GM19351 (cell line): ENCODE measurements at regions not wholly inside any gene's neighbourhood (a gene's known extent, or its start where the extent isn't known, plus 50 kb on each side); places are given as distances from the start of the nearest gene placed in this dataset.

ENCODE experiments used
- ATAC-seq: cut with Tn5 transposase; IDR thresholded peaks from one replicate; pipeline ENCODE4 v1.9.1; 2021; ENCODE audit warnings: mild to moderate bottlenecking, moderate library complexity; ENCODE audit not compliant: unreplicated experiment

DNA sequence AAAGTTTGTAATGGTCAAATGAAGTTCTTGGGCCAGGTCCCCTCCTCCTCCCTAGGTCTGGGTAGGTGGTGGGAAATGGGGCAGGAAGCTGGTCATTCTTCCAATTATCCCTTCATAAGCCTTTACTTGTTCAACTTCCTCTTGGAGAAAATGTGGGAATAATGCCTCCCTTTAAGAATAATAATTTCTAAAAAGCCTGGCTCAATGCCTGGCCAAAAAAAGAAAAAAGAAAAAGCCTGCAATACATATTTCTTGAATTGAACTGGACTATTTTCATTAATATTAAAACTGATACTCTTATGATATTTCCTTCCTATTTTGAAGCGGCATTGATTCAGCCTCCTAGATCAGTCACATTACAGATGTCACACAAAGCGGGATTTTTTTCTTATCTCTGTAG lies 600.9 kb downstream of the CCDC171 start:
- no peak for ATAC-seq

DNA sequence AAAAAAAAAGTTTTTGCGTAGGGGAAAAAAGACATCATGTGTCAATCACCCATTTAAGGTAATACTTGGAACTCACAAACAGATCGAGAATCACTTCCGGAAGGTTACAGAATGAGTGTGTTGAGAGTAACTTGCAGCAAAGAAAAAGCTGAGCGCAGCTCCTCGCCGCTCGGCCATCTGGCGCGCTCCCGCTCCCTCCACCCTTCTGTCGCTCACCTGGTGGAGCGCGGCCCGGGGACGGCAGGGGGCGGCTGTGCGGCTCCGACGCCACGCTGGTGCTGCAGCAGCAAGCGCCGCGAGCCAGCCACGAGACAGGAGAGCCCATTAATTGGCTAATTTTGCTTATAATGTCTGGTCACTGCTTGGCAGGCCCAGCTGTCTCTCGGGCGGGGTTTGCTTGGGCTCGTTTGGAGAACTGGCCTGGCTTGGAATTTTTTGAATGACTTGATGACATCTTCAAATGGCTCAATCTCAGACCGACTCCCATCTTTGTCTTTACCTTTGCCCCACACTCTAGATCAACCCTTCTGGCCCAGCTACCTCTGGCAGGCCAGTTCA lies 601.8 kb downstream of the CCDC171 start:
- peak; percentile 75 for ATAC-seq

DNA sequence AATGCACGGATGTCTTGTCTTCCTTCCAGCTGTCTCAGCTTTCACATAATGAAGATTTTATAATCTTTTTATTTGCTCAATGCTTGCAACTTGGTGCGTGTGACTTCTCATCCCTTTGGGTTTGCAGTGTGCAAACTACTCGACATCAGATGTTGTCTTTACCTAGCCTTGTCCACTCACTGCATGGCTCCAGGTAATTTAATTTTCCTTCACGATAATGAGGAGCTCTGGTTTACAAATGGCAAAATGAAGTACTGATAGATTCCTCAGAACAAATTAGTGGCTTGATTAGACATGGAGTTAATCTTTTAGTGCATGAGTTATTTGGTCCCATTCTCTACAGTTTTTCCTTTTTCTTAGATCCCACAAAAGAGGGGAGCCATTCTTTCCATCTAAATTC lies 603.0 kb downstream of the CCDC171 start:
- ATAC-seq = no peak

DNA sequence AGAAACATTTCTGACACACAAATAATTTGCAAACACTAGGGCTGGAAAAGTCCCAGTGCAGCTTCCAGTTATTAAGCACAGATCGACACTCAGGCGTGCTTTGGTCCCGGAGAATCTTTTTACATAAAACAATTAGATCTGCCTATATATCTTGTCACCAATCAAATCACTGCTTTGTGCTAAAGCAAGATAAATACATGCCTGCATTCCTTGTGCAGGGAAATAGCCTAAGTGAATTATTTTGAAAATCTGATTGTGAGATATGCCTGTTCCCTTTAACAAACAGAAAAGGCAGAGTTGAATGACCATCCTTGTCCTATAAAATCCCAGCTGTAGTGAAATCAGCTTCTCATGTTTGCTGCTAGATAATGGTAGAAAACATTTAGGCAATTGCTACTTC lies 604.4 kb downstream of the CCDC171 start:
- ATAC-seq = no peak

DNA sequence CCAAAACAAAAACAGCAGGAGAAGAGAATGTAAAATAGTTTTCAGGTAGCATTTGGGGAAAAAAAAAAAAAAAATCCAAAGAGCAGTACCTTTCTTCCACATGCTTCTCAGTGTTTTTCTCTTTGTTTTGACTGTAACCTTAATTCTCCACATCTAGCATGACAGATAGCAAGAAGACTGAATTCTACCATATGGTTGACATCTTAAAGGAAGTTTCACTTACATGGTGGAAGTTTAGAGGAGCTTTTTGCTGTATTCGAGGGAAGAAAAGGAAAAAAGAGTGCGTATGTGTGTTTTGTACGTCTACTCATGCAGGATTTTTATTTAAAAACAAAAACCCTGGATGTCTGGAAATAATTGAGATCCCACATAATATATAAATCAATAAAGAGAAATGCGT lies 604.8 kb downstream of the CCDC171 start:
- ATAC-seq = no peak

DNA sequence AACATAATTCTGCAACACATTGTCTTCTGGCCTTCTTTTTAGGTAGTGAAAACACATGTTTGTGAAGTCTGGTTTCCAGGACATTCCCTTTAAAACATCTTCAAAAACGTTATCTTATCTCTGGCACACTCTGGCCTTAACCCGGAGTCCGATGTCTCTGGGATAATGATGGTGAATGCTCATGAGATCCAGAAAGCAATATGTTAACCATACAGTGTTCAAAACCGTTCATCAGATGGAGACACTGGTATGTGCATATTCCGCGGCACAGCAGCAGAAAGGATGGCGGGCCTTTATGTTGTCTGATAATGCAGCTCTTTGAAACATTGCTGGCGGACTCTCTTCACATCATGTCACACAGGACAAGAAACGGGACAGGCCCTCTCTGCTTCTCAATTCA lies 605.2 kb downstream of the CCDC171 start:
- no peak for ATAC-seq

DNA sequence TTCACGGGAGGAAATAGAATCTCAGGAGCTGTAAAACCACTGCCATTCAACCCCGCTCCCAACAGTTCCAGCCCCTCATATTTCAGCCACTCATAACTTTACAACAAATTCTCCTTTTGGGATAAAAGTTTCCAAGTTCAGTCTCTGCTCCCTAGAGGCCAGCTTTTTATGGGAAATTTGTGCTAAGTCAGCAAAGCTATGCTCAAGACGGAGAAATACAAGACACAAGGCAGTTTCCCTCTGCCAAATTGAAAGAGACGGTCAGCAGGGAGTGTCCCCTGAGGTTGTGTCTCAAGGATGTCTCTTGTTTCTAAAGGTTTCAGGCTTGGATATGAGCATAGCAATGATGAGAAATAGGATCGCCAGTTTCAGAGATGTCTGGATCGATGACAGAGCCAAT lies 608.6 kb downstream of the CCDC171 start:
- no peak for ATAC-seq

DNA sequence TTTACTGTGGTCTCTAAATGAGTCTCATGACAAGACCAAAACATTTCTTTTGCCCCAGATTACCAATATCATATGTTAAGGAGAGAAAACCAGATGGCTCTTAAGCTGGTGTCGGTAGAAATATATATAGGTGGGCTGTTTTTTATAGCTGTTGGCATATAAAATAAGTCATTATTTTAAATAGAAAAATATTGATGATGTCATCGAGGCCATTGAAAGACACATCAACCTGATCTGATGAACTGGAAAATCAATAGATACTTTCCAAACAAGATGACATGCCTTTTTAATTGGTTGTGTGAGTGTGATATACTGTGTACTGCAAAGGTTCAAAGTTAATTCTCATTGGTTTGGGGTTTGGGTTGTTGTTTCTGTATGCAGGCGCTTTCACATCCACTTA lies 617.3 kb downstream of the CCDC171 start:
- no peak for ATAC-seq

DNA sequence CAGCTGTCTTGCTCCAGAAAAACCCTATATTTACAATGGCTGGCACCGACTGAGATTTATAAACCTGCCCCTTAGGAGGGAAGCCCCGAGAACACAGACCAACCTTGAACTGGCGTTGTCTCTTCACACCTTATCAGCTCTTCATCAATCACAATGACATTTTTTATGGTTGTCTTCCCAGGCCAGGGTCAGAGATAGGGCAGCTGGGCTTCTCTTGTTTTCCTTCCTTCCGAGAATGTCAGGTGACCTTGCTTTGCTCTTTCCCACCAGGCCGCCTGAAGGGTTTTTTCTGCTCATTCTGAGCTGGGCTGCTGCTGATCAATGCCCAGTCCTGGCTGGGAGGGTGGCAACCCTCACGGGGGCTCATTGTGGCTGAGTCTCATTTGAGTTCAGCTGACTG lies 619.1 kb downstream of the CCDC171 start:
- no peak for ATAC-seq

DNA sequence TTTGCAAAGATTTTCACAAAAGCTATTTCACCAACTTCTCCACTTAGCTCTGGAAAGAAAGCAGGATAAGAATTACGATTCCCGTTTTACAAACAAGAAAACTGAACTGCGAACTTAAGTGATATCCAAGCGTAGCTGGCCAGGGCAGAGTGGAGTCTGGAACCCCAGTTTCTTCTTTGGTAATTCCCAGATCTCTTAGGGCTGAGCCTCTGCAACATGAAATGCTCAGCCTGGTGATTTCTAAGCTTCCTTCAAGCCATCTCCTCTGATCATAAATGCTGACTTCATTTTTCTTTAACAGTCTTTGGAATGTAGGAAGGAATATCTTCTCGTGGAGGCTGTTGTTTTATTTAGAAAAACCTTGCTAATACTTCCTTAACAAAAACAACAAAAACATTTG lies 620.0 kb downstream of the CCDC171 start:
- no peak for ATAC-seq

DNA sequence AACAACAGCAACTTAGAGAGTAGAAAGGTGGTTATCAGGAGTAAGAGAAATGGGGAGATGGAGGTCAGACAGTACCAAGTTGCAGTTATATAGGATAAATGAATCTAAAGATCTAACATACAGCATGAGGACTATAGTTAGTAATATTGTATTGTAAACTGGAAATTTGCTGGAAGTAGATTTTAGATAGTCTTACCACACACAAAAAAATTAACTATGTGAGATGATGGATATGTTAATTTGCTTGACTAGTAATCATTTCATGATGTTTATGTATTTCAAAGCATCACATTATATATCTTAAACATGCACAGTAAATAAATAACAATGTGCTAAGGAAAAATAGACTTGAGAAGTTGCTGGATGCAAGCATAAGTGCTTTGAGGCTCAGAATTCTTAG lies 622.1 kb downstream of the CCDC171 start:
- ATAC-seq = no peak

DNA sequence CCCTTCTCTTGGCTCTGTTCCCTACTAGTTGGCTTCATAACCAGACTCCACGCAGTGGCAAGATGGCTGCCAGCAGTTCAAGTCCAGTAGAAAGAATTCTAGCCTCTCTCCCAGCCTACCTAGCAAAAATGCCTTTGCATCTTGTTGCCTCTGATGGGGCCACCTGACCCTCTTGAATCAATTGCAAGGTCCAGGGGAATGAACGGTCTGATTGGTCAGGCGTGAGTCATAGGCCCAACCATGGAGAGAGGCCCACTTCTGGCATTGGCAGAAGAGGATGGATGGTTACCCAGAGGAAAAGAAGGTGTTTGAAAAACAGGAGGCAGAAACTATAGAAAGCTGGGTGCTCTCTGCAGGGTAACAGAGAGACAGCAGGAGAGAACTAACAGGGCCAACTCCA lies 622.6 kb downstream of the CCDC171 start:
- ATAC-seq = no peak

DNA sequence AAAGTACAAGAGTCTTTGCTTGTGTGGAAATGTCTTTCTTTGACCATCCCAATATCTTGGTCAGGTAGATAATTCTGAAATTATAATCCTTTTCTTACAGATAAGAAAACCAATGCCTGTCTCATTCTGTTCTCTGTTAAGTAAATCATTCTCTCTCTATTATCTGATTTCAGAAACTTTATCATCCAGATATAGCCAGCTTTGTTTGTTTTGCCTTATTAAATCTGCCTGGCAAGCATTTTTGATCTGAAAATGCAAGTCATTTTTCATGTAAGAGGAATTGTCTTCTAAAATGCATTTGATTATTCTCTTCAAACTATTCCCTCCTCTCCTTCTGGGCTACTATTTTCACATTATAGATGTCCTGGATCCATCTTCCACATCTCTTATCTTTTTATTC lies 625.5 kb downstream of the CCDC171 start:
- ATAC-seq = no peak

DNA sequence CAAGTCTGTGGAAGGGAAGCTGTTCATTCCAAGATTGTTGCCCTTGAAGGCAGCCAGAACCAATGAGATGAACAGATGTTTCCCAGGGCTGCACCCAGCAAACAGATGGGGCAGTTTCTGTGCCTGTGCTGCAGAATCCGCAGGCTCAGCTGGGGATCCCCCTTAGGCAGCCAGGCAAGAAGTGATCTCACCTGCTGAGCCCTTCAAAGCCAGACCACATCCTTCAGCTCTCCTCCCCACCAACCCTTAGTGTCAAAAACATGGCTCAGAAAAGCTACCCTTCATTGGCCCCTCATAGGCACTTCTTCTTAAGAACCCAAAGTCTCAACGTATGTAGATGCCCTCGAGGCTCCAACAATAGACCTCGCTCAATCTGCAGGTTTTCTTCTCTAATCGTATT lies 626.7 kb downstream of the CCDC171 start:
- ATAC-seq = no peak

DNA sequence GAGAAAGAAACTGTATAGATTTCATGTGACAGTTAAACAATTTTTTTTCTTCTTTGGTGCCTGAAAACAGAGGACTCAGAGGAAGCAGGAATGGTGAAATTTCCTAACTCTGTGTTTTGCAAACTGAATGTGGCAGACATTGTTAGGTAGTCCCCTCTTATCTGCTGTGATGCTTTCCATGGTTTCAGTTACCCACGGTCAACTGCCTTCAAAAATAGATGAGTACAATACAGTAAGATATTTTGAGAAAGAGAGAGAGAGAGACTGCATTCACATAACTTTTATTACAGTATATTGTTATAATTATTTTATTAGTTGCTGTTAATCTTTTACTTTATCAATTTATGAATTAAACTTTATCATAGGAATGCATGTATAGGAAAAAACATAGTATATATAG lies 627.2 kb downstream of the CCDC171 start:
- ATAC-seq = no peak

DNA sequence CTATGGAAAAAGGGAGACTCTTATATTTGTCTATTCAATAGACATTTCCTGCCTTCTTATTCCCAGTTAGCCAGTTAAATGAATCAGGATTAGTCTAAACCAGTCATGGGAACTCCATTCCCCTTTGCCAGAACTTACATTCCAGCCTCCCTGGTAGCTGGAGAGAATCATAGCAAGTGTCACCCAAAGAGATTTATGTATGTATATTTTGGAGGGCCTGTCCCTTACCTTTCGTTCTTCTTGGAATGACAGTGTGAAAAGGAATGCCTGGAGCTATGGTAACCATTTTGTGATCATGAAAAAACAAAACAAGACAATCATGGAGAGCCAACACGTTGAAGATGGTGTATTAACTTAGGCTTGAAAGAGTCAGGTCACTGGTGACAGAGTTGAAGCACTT lies 627.7 kb downstream of the CCDC171 start:
- ATAC-seq = no peak

DNA sequence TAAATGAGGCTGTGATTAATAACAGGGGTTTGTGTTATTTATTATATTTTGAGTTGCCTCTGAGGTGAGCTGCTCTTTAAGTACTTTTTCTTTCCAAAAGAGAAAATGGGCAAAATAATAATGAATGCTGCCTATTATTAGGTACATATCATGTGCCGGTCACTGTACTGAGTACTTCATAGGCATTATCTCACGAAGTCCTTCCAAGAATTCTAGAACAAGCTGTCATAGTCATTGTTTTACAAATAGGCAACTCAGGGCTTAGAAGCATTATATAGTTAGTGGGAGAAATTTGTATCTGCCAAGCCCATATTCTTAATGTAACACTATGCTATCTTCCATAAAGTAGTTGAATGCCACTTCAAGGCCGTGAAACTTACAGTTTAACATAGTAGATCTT lies 628.7 kb downstream of the CCDC171 start:
- ATAC-seq = no peak

DNA sequence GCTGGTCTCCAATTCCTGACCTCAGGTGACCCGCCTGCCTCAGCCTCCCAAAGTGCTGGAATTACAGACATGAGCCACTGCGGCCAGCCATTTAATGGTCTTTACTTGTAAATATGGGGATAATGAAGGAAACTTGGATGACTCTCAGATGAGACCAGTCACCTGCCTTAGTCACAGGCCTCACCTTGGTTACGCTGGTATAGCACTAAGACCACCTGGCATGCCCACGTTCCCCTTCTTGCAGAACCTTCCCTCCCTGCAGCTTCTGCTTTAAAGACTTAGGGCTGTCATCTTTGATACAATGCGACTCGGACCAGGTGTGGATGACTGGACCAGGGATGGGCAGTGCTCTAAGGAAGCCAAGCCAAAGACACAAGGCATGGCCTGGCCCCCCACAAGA lies 629.9 kb downstream of the CCDC171 start:
- ATAC-seq = no peak

DNA sequence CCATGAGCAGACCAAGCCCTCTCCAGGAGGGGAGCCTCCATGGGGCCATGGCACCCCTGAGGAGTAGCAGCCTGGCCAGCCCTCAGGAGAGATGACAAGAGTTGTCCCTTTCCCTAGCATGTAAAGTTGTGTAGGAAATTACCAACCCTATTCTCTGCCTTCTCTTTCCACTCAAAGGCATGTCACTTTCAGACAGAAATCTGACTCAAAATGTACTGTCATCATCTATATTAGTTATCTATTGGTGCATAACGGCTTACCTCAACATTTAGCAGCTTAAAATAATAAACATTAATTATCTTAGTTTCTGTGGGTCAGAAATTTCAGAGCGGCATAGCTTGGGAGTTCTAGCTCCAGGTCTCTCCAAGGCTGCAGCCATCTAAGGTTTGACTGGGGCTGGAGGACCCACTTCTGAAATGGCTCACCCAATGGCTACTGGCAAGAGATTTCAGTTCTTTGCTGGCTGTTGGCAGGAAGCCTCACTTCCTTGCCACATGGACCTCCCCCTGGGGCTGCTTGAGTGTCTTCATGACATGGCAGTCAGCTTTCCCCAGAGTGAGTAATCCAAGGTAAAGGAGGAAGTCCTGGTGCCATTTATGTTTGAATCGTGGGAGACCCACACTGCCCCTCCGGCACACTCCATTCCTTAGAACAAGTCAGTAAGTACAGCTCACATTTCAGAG lies 632.3 kb downstream of the CCDC171 start:
- no peak for ATAC-seq

DNA sequence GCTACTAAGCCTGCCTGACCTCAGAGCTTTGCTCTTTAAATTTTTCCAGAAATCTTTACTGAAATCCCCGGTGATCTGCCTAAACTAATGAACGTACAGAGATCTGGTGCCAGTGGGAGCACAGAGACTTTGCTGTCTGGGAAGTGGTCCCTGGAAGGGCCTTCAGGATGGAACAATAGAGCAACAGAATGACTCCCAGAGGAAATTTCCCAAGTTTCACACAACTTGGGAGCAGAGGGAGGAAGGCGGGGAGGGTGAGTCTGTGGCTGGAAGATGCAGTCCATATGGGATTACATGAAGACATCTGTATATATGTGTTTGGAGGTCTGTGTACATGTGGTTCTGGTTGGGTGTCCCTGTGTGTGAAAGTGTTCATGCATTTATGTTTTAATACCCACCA lies 638.3 kb downstream of the CCDC171 start:
- ATAC-seq = no peak

DNA sequence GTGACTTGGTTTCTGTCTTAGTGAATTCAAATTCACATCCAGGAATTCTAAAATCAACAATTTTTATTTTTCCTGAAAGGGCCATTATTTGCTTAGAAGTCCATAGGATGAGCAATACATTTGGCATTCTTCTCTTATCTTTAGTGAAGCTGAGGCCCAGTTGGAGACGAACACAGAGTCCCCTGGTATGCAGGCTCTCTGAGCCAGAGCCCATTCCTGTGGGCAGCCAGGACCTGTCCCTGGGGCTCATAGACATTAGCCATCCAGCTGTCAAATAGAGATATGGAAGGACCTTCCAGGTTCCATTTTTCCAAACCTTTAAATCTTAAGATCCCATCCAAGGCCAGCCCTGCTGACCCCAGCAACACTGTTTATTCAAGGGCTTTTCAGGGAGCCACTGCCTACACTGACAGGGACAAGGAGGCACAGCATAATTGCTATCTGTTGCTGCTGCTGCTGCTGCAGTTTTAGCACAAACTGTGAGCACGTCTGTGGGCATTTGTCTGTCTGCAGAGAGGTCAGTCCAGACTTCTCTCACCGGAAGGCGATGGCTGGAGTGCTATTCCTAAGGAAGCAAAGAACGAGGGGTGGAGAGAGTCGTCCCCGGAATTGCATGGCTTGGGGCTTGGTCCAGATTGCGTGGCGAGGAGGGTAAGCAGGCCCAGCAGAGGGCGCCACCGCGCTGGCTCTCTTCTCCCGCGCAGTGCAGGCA lies 639.0 kb downstream of the CCDC171 start:
- ATAC-seq = peak; percentile 92

DNA sequence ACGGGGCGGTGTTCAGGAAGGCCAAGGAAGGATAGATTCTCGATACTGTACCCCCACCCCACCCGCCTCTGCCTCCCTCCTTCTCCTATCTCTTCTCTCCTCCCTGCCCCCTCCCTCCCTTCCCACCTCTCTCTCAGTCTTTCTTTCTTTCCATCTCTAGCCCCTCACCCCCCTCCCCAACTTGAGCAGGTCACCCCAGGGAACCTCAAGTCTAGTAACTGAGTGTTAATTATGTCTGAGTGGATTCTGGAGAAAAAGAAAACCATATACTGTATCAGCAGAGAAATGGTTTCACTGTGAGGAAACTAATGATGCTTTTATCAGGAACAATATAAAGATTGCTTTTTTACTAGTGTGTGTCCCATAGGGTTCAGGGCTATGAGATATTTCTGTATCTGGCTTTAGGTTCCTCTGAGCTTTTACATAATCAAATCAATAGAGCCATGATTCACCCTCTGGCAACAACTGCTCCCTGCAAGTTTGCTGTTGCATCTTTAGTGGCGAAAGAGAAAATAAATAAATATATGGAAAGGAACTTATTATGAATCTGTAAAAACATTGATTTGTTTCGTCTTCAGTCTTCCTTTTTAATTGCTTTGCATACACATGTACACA lies 639.7 kb downstream of the CCDC171 start:
- no peak for ATAC-seq
